HepG2 (cell line): ENCODE measurements at regions not wholly inside any gene's neighbourhood (a gene's known extent, or its start where the extent isn't known, plus 50 kb on each side); places are given as distances from the start of the nearest gene placed in this dataset.

Experiments used
- ZNF24 ChIP-seq: fragments of 450-650 bp; IDR thresholded peaks from 2 replicates; pipeline ENCODE4 v1.6.1; 2017; ENCODE audit warnings: antibody characterized with exemption, mild to moderate bottlenecking
- ZNF660 ChIP-seq: sonication (generic); formaldehyde crosslinking; IDR thresholded peaks from 2 replicates; pipeline ENCODE4 v1.5.1; 2020; ENCODE audit warnings: mild to moderate bottlenecking, low read depth, missing genetic modification reagents, borderline replicate concordance
- TF ChIP-seq, protein P1 (sequence below): sonication (generic); formaldehyde crosslinking; IDR thresholded peaks from 2 replicates; pipeline ENCODE4 v1.9.0; 2021; ENCODE audit warnings: mild to moderate bottlenecking, missing genetic modification reagents

DNA sequence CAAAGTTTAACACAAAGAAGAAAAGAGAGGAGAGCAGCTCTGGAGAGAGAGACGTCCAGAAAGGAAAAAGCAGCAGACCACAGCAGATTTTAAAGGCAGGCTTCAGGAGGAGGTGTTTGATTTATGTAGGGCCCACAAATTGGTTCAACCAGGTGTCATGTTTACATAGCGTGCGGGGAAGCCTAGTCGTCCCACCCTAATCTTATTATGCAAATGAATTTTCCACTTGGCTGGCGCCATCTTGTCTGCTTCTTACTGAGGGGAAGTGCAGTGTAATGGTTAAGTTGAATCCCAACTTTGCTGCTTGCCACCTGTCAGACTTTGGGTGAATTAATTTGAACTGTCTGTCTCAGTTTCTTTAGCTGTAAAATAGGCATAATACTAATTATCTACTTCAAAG lies 282.4 kb upstream of the CYRIA start:
- TF ChIP-seq, protein P1, sequence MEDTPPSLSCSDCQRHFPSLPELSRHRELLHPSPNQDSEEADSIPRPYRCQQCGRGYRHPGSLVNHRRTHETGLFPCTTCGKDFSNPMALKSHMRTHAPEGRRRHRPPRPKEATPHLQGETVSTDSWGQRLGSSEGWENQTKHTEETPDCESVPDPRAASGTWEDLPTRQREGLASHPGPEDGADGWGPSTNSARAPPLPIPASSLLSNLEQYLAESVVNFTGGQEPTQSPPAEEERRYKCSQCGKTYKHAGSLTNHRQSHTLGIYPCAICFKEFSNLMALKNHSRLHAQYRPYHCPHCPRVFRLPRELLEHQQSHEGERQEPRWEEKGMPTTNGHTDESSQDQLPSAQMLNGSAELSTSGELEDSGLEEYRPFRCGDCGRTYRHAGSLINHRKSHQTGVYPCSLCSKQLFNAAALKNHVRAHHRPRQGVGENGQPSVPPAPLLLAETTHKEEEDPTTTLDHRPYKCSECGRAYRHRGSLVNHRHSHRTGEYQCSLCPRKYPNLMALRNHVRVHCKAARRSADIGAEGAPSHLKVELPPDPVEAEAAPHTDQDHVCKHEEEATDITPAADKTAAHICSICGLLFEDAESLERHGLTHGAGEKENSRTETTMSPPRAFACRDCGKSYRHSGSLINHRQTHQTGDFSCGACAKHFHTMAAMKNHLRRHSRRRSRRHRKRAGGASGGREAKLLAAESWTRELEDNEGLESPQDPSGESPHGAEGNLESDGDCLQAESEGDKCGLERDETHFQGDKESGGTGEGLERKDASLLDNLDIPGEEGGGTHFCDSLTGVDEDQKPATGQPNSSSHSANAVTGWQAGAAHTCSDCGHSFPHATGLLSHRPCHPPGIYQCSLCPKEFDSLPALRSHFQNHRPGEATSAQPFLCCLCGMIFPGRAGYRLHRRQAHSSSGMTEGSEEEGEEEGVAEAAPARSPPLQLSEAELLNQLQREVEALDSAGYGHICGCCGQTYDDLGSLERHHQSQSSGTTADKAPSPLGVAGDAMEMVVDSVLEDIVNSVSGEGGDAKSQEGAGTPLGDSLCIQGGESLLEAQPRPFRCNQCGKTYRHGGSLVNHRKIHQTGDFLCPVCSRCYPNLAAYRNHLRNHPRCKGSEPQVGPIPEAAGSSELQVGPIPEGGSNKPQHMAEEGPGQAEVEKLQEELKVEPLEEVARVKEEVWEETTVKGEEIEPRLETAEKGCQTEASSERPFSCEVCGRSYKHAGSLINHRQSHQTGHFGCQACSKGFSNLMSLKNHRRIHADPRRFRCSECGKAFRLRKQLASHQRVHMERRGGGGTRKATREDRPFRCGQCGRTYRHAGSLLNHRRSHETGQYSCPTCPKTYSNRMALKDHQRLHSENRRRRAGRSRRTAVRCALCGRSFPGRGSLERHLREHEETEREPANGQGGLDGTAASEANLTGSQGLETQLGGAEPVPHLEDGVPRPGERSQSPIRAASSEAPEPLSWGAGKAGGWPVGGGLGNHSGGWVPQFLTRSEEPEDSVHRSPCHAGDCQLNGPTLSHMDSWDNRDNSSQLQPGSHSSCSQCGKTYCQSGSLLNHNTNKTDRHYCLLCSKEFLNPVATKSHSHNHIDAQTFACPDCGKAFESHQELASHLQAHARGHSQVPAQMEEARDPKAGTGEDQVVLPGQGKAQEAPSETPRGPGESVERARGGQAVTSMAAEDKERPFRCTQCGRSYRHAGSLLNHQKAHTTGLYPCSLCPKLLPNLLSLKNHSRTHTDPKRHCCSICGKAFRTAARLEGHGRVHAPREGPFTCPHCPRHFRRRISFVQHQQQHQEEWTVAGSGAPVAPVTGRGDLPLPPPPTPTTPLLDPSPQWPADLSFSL: no peak
- no peak for TF ChIP-seq ZNF660 (CRISPR knock-in tag)
- TF ChIP-seq ZNF24: no peak
